Stimulated activated CD4-positive, alpha-beta T cell treated with anti-CD3 and anti-CD28 coated beads, Interleukin-1b, Interleukin-23, amount 100 ng/mL, for 48 hours (primary cell): ENCODE measurements at regions not wholly inside any gene's neighbourhood (a gene's known extent, or its start where the extent isn't known, plus 50 kb on each side); places are given as distances from the start of the nearest gene placed in this dataset.
"Not testable (repeated sequence)": the region's sequence is repeated elsewhere in the genome, so short reads cannot be mapped to it uniquely, and the experiment has no call there.

ENCODE experiments used
- DNase-seq: peaks from one replicate; pipeline ENCODE4 v3.0.0-alpha.2; 2020

GRCh38 chr10:62666275-62666674 is 138.2 kb upstream of the ADO start:
- DNase-seq: no peak

DNA sequence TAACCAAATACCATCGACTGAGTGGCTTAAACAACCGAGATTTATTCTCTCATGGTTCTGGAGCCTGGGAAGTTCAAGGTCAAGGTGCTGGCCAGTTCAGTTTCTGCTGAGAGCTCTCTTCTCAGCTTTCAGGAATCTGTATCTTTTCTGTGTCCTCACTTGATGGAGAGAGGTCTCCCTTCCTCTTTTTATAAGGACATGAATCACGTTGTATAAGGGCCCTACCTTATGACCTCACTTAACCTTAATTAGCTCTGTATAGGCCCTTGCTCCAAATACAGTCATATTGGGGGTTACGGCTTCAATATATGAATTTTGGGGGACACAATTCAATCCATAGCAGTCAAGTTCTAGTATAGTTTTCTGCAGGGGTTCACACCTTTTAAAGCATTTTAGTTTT is 135.2 kb upstream of the ADO start:
- no peak for DNase-seq

GRCh38 chr10:62671104-62671503 is 133.4 kb upstream of the ADO start:
- DNase-seq: no peak

GRCh38 chr10:62681211-62681940 is 123.1 kb upstream of the ADO start:
- DNase-seq: peak; percentile 90

DNA sequence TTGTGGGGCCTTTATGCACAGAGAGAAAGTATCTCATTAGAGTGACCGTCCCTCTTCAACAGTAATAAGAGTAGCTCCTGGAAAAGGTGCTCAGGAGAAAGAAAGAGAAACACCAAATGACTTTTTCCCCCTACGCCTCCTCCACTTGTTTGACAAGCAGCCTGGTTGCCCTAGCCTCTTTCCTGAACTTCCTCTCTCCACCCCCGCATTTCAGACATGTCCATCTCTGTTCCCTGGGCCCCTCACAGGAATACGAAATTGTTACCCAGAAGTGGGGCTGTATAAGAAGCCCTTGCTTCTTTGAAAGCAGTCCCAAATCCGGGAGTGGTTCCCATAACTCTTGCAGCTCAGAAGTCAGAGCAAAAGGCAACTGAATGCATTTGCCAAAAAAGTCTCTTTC is 119.6 kb upstream of the ADO start:
- no peak for DNase-seq

DNA sequence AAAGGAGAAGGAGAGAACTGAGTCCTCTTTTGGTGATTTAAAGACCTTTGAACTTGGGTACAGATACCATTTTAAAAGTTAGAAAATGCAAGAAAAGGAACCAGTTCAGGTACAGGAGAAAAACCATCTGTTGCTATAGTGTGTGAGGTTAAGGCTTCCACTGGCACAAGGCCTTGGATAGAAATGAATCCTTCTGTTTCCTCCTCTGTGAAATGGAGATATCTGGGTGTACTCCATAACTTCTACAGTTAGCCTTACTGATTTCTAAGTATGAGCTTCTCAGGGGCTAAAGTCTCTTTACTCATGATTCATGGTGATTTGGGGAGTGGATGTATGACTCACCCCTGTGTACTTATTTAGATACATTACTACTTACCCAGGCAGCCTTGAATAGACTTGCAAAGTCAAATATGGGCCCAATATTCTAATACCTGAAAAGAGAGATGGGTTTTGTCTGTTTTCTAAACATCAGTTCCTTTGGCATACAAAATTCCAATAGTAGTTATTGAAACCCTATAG is 117.2 kb upstream of the ADO start:
- no peak for DNase-seq

DNA sequence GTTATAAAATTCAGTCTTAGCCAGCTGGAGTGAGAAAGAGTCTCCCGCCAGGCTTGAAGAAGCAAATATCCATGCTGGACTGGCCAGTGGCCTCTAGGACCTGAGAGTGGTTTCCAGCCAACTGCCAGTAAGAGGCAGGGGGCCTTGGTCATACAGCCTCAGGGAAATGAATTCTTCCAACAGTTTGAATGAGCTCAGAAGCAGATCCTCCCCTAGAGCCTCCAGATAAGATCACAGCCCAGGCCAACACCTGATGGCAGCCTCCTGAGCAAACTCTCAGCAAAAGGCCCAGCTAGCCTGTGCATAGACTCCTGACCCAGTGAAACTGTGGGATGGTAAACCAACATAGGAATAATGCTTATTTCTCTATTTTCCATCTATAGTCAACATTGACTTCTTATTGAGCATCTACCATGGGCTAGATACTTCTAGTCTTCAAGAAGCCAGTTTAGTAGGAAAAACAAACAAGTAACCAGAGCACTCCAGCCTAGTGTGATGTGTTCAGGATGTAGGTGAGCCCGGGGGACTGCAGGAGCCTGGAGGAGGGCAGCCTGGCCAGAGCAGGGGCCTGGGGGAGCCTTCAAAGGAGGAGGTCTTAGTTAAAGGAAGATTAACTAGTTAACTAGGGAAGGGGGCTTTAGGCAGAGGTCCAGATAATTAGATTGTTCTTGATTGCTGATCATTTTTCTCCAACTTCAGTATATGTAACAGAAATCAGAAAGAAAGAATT is 115.4 kb upstream of the ADO start:
- DNase-seq: no peak

DNA sequence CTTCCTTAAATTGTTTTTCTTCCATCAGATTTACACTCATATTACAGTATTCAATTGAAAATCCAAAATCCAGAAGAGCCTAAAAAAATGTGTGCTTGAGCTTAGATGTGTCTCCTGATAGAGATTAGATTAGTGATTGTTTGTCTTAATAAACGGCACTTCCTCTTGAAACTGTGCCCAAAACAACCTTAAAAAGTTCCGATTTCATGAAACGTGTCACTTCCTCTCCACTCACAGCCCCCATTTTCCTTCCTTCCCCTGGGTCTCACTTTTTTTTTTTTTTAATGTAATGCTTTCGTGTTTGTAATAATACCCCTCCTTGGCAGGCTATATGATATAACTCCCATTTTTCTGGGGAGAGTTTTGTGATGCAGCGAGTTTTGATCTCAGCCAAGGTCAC is 114.8 kb upstream of the ADO start:
- DNase-seq: no peak

GRCh38 chr10:62690703-62691102 is 113.8 kb upstream of the ADO start:
- DNase-seq: no peak

- DNase-seq: no peak
Measured at GRCh38 chr10:62691336-62691735, 113.2 kb upstream of the ADO start.

DNA sequence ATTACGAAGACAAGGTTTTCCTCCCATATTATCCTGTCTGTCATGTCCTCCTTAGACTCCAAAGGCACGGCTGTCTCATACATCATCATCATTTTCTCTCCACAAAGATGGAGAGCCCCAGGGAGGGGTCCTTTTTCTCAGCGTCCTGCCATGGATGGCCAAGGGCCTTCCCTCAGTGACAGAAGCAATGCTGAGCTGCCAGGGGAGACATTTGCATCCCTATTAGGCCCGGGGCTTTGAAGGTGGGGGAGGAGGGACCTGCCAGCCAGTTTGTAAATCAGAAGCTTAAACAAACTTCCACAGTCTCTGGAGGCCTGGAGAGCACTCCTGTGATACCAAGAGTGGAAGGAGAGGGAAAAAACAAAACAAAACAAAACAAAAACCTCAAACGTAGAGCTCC is 112.4 kb upstream of the ADO start:
- DNase-seq: no peak

- DNase-seq: no peak
Measured at GRCh38 chr10:62693306-62693705, 111.2 kb upstream of the ADO start.

DNA sequence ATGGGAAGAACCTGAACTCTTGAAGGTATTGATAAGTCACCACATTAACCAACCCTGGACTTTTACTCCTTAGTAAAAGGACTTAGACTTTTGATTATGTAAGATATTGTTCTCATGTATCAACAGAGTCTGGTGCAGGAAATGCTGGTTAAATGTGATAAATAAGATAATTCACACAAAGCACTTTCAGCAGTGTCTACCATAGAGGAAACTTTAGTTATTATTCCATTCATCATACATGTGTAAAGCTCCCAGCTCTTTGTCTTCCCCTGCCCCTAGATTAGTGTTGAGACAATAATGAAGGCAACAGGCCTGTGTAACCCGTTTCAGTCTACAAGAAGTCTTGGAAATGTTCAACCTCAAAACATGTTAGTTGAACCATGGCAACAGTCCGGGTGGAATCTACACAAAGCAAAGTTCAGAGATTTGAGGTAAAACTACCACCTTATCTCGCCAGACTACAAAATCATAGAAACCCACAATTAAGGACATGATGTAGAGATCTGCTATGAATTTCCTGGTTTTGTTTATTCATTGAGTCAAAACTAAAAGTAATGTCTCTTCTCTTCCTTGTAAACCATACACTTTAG is 109.9 kb upstream of the ADO start:
- DNase-seq: no peak

- DNase-seq: no peak
Measured at GRCh38 chr10:62696798-62697197, 107.7 kb upstream of the ADO start.

GRCh38 chr10:62699148-62699547 is 105.4 kb upstream of the ADO start:
- no peak for DNase-seq

- DNase-seq: not testable (repeated sequence)
Measured at GRCh38 chr10:62704121-62704520, 100.4 kb upstream of the ADO start.

GRCh38 chr10:62705789-62706188 is 98.7 kb upstream of the ADO start:
- DNase-seq: no peak

DNA sequence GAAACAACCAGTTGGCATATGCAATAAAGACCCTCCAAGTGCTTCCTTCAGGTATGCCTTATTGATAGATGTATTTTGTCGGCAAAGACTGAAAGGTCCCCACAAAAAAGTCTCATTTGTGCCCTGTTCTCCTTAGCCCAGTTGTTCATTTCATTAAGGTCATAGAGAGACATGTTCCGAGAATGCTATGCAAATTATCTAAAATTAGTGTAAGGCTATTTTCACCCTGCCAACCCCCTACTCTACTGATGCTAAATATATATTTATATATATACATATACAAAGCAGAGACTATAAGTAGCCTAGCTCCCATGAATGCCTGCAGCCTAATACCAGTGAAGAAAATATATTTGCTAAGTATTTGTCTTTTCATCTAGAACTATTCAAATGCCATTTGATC is 96.7 kb upstream of the ADO start:
- no peak for DNase-seq

DNA sequence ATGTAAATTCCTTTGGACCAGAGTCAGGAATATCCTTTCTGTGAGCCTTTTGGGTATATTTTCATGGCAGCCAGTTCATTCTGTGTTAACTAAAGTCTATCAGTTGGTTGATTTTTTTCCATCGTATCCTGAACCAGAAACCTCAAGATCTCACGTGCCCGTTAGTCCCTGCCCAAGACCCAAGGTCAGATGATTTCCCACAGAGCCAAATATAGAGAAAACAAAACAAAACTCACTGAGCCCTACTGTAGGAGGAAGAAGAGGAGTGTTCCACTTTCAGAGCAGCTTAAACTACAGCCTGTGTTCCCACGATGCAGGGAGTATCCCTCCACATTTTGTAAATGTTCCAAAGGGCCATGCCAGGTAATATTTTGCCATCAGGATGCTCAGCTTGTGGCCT is 96.0 kb upstream of the ADO start:
- DNase-seq: no peak

DNA sequence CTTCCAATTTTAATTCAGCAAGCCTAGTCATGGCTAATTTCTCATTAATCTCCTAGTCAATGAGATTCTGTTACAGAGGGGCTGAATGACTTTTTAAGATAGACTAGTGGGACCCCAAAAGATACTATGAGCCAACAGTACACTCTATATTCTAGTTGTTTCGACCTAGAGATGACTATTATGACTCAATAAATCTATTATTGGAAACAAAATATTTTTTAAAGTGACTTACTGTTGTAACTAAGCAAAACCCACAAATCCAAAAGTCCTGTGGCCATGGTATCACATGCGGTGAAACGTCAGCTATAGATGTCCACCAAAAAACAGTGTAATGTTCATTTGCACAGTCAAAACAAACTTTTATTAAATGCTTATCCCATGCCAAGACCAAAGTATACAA is 95.3 kb upstream of the ADO start:
- no peak for DNase-seq

- DNase-seq: no peak
Measured at GRCh38 chr10:62710182-62710581, 94.3 kb upstream of the ADO start.

GRCh38 chr10:62715383-62715782 is 89.1 kb upstream of the ADO start:
- no peak for DNase-seq

DNA sequence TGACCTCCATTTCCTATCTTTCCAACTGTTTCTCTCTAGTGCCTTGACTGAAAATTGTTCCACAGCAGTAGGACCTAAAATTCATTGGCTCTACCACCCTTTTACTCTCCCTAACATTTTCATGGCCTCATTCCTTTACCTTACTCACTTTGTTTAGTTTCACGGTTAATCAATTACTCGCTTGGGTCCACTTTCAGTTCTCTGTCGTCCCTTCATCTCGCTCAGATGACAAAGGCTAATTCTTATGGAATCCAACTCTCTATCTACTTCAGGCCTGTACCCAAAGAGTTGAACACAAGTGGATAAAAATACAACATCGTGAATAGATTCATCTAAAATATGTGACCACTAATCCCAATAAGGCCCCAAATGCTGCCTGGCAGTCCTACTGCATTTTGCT is 85.9 kb upstream of the ADO start:
- DNase-seq: no peak

GRCh38 chr10:62719061-62719460 is 85.5 kb upstream of the ADO start:
- DNase-seq: no peak
